Neural cell (in vitro differentiated cells): ENCODE measurements at regions not wholly inside any gene's neighbourhood (a gene's known extent, or its start where the extent isn't known, plus 50 kb on each side); places are given as distances from the start of the nearest gene placed in this dataset.
"Not testable (repeated sequence)": the region's sequence is repeated elsewhere in the genome, so short reads cannot be mapped to it uniquely, and the experiment has no call there.

Experiments used
- H2AFZ ChIP-seq: fragments of 200-600, 300-800 bp; sonication (generic), shearing (Covaris generic); 2 replicates; pipeline ENCODE4 v1.6.0; 2014; ENCODE audit warnings: low read depth, mild to moderate bottlenecking, antibody characterized with exemption, low read length, moderate library complexity
- H3F3A ChIP-seq: fragments of 200-600 bp; shearing (Covaris generic); 2 replicates; pipeline ENCODE4 v1.6.1; 2016; ENCODE audit warnings: mild to moderate bottlenecking, moderate library complexity, mixed read lengths, antibody characterized with exemption, low read length; ENCODE audit not compliant: insufficient read depth, poor library complexity, severe bottlenecking
- H3K27ac ChIP-seq: fragments of 200-600, 300-800 bp; sonication (generic), shearing (Covaris generic); 2 replicates; pipeline ENCODE4 v1.5.1; 2014; ENCODE audit warnings: mild to moderate bottlenecking, low read length, moderate library complexity
- H3K27me3 ChIP-seq: fragments of 300-800, 200-600 bp; sonication (generic), shearing (Covaris generic); 2 replicates; pipeline ENCODE4 v1.6.0; 2014; ENCODE audit warnings: mild to moderate bottlenecking, low read depth, low read length, moderate library complexity; ENCODE audit not compliant: insufficient read depth
- H3K36me3 ChIP-seq: fragments of 300-800, 200-600 bp; sonication (generic), shearing (Covaris generic); 2 replicates; pipeline ENCODE4 v1.5.1; 2014; ENCODE audit warnings: mild to moderate bottlenecking, antibody characterized with exemption, low read length, moderate library complexity; ENCODE audit not compliant: insufficient read depth
- H3K4me2 ChIP-seq: fragments of 300-800, 200-600 bp; sonication (generic), shearing (Covaris generic); 2 replicates; pipeline ENCODE4 v1.6.0; 2014; ENCODE audit warnings: mild to moderate bottlenecking, low read length
- H3K4me3 ChIP-seq: fragments of 300-800, 200-600 bp; sonication (generic), shearing (Covaris generic); 2 replicates; pipeline ENCODE4 v1.5.1; 2014; ENCODE audit warnings: mild to moderate bottlenecking, low read length, moderate library complexity
- H3K79me2 ChIP-seq: fragments of 200-600 bp; shearing (Covaris generic); replicated peaks from 2 replicates; pipeline ENCODE4 v1.6.0; 2014; ENCODE audit warnings: mild to moderate bottlenecking, low read length, moderate library complexity; ENCODE audit not compliant: insufficient read depth
- H3K9ac ChIP-seq: fragments of 300-800, 200-600 bp; sonication (generic), shearing (Covaris generic); 2 replicates; pipeline ENCODE4 v1.6.1; 2016; ENCODE audit warnings: mild to moderate bottlenecking, low read length, mixed read lengths
- H3K9me2 ChIP-seq: fragments of 200-600 bp; shearing (Covaris generic); 2 replicates; pipeline ENCODE4 v1.6.1; 2016; ENCODE audit warnings: mild to moderate bottlenecking, low read length, mixed read lengths; ENCODE audit not compliant: insufficient read depth
- H3K9me3 ChIP-seq: fragments of 200-600, 300-800 bp; sonication (generic), shearing (Covaris generic); 2 replicates; pipeline ENCODE4 v1.6.1; 2016; ENCODE audit warnings: mild to moderate bottlenecking, mixed run types, low read length, moderate library complexity, mixed read lengths
- H4K20me1 ChIP-seq: fragments of 200-600 bp; shearing (Covaris generic); 2 replicates; pipeline ENCODE4 v1.6.1; 2016; ENCODE audit warnings: mild to moderate bottlenecking, mixed run types; ENCODE audit not compliant: insufficient read depth
- EP300 ChIP-seq: fragments of 450-650 bp; conservative IDR thresholded peaks from 2 replicates; pipeline ENCODE4 v1.6.1; 2014; ENCODE audit warnings: antibody characterized with exemption, mild to moderate bottlenecking, moderate library complexity; ENCODE audit not compliant: poor library complexity, severe bottlenecking
- EZH2 ChIP-seq: fragments of 200-600, 300-800 bp; shearing (Covaris generic), sonication (generic); IDR thresholded peaks from 2 replicates; pipeline ENCODE4 v1.6.1; 2014; ENCODE audit warnings: antibody characterized with exemption, low read length, borderline replicate concordance, mild to moderate bottlenecking; ENCODE audit not compliant: insufficient read depth, poor library complexity, severe bottlenecking
- MXI1 ChIP-seq: fragments of 450-650 bp; conservative IDR thresholded peaks from 2 replicates; pipeline ENCODE4 v1.6.1; 2014; ENCODE audit warnings: antibody characterized with exemption, mild to moderate bottlenecking; ENCODE audit not compliant: poor library complexity, severe bottlenecking
- POLR2AphosphoS5 ChIP-seq: IDR thresholded peaks from 2 replicates; pipeline ENCODE4 v1.6.1; 2012
- RAD21 ChIP-seq: fragments of 450-650 bp; conservative IDR thresholded peaks from 2 replicates; pipeline ENCODE4 v1.6.1; 2014; ENCODE audit warnings: antibody characterized with exemption, mild to moderate bottlenecking, moderate library complexity
- SMC3 ChIP-seq: fragments of 450-650 bp; conservative IDR thresholded peaks from 2 replicates; pipeline ENCODE4 v1.6.1; 2014; ENCODE audit warnings: antibody characterized with exemption, mild to moderate bottlenecking, moderate library complexity; ENCODE audit not compliant: poor library complexity
- TAF1 ChIP-seq: IDR thresholded peaks from 2 replicates; pipeline ENCODE4 v1.6.1; 2012; ENCODE audit warnings: low read depth
- TF ChIP-seq, protein P1 (sequence below): fragments of 450-650 bp; IDR thresholded peaks from 2 replicates; pipeline ENCODE4 v1.5.1; 2014; ENCODE audit warnings: antibody characterized with exemption, mild to moderate bottlenecking, moderate library complexity; ENCODE audit not compliant: poor library complexity, severe bottlenecking
- TF ChIP-seq, protein P2 (sequence below): IDR thresholded peaks from 2 replicates; pipeline ENCODE4 v1.6.1; 2012; ENCODE audit warnings: borderline replicate concordance

DNA sequence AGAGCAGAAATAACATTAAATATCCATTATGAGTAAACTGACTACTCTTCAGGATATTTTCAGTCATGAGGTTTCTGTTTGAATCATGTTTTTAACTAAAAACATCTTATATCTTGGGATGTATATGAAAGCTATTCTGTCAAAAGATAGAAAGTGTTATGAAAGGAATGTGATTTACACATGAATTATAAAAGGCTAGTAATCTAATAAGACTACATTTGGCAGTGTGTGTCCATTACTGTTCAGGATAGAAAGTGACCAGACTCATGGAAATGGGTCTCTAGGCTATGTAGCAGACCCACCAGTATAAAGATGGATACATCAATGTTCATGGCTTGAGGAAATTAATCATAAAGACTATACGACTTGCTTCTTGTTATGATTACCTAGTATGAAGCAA lies 1328.2 kb upstream of the NUDT12 start:
- H3K9me3 ChIP-seq: no peaks in the 10 kb centered on the region
- no peak overlapping the region for H3K27ac ChIP-seq
- no peaks in the 10 kb centered on the region for H4K20me1 ChIP-seq
- no peak overlapping the region for H3K9ac ChIP-seq
- no peaks in the 10 kb centered on the region for H3K9me2 ChIP-seq
- no peak overlapping the region for H3K4me3 ChIP-seq
- no peak overlapping the region for H2AFZ ChIP-seq
- H3K36me3 ChIP-seq: no peaks in the 10 kb centered on the region
- H3K4me2 ChIP-seq: no peak overlapping the region
- H3K79me2 ChIP-seq: no peaks in the 10 kb centered on the region
- TF ChIP-seq EZH2 (no peak), MXI1 (no peak), SMC3 (no peak), POLR2AphosphoS5 (no peak), TAF1 (no peak), EP300 (no peak)
- TF ChIP-seq, protein P1, sequence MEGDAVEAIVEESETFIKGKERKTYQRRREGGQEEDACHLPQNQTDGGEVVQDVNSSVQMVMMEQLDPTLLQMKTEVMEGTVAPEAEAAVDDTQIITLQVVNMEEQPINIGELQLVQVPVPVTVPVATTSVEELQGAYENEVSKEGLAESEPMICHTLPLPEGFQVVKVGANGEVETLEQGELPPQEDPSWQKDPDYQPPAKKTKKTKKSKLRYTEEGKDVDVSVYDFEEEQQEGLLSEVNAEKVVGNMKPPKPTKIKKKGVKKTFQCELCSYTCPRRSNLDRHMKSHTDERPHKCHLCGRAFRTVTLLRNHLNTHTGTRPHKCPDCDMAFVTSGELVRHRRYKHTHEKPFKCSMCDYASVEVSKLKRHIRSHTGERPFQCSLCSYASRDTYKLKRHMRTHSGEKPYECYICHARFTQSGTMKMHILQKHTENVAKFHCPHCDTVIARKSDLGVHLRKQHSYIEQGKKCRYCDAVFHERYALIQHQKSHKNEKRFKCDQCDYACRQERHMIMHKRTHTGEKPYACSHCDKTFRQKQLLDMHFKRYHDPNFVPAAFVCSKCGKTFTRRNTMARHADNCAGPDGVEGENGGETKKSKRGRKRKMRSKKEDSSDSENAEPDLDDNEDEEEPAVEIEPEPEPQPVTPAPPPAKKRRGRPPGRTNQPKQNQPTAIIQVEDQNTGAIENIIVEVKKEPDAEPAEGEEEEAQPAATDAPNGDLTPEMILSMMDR: no peak
- TF ChIP-seq, protein P2, sequence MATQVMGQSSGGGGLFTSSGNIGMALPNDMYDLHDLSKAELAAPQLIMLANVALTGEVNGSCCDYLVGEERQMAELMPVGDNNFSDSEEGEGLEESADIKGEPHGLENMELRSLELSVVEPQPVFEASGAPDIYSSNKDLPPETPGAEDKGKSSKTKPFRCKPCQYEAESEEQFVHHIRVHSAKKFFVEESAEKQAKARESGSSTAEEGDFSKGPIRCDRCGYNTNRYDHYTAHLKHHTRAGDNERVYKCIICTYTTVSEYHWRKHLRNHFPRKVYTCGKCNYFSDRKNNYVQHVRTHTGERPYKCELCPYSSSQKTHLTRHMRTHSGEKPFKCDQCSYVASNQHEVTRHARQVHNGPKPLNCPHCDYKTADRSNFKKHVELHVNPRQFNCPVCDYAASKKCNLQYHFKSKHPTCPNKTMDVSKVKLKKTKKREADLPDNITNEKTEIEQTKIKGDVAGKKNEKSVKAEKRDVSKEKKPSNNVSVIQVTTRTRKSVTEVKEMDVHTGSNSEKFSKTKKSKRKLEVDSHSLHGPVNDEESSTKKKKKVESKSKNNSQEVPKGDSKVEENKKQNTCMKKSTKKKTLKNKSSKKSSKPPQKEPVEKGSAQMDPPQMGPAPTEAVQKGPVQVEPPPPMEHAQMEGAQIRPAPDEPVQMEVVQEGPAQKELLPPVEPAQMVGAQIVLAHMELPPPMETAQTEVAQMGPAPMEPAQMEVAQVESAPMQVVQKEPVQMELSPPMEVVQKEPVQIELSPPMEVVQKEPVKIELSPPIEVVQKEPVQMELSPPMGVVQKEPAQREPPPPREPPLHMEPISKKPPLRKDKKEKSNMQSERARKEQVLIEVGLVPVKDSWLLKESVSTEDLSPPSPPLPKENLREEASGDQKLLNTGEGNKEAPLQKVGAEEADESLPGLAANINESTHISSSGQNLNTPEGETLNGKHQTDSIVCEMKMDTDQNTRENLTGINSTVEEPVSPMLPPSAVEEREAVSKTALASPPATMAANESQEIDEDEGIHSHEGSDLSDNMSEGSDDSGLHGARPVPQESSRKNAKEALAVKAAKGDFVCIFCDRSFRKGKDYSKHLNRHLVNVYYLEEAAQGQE: no peak
- H3F3A ChIP-seq: no peaks in the 10 kb centered on the region
- no peaks in the 10 kb centered on the region for H3K27me3 ChIP-seq

DNA sequence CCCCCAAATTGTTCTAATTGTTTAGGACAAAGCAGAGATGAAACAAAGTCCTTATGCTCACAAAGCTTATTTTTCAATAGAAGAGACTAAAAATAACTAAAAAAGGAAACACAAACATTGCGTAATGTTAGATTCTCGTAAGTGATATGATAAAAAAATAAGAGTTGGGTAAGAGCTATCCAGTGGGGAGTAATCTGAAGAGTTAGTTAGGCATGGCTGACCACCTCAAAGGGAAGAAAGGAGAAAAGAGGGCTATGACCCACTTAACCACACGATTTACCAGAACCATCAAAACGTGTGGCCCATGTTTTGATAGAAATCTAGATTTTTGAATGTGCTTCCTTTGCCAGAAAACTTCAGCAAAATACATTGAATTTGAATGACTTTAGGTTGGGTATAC lies 1296.8 kb upstream of the NUDT12 start:
- H4K20me1 ChIP-seq: no peaks in the 10 kb centered on the region
- H3K27me3 ChIP-seq: no peaks in the 10 kb centered on the region
- no peaks in the 10 kb centered on the region for H3F3A ChIP-seq
- H3K4me3 ChIP-seq: no peak overlapping the region
- no peaks in the 10 kb centered on the region for H3K36me3 ChIP-seq
- H3K79me2 ChIP-seq: no peaks in the 10 kb centered on the region
- H3K9ac ChIP-seq: no peak overlapping the region
- no peak overlapping the region for H2AFZ ChIP-seq
- H3K4me2 ChIP-seq: no peak overlapping the region
- no peaks in the 10 kb centered on the region for H3K9me2 ChIP-seq
- no peak overlapping the region for H3K27ac ChIP-seq
- no peaks in the 10 kb centered on the region for H3K9me3 ChIP-seq
- TF ChIP-seq RAD21 (no peak), EP300 (no peak), SMC3 (no peak), MXI1 (no peak), POLR2AphosphoS5 (no peak), TAF1 (no peak), EZH2 (no peak)
- TF ChIP-seq, protein P2: no peak
- TF ChIP-seq, protein P1: no peak

DNA sequence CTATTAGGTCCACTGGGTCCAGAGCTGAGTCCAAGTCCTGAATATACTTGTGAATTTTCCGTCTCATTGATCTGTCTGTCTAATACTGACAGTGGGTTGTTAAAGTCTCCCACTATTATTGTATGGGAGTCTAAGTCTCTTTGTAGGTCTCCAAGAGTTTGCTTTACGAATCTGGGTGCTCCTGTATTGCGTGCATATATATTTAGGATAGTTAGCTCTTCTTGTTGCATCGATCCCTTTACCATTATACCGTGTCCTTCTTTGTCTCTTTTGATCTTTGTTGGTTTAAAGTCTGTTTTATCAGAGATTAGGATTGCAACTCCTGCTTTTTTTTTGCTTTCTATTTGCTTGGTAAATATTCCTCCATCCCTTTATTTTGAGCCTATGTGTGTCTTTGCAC lies 1289.5 kb upstream of the NUDT12 start:
- H3K79me2 ChIP-seq, H3F3A ChIP-seq, H3K4me2 ChIP-seq, H3K27ac ChIP-seq, H3K9ac ChIP-seq, H2AFZ ChIP-seq, H3K4me3 ChIP-seq, H4K20me1 ChIP-seq, H3K9me2 ChIP-seq, H3K9me3 ChIP-seq, H3K36me3 ChIP-seq, H3K27me3 ChIP-seq: not testable (repeated sequence)
